H1 (cell line): ENCODE measurements at regions not wholly inside any gene's neighbourhood (a gene's known extent, or its start where the extent isn't known, plus 50 kb on each side); places are given as distances from the start of the nearest gene placed in this dataset.

ENCODE experiments used
- CTCF ChIA-PET: fragments of 300-600 bp; sonication (Branson Sonifier 250); formaldehyde crosslinking; loops from one replicate; lab custom pipeline; 2021; ENCODE audit not compliant: partially characterized antibody; lab: Charles Lee
- POLR2A ChIA-PET: fragments of 300-600 bp; sonication (Branson Sonifier 250); formaldehyde crosslinking; loops from one replicate; lab custom pipeline; 2021; ENCODE audit warnings: inconsistent platforms; ENCODE audit not compliant: partially characterized antibody; lab: Charles Lee
- DNase-seq, 2 experiments: peaks; one replicate each; pipeline versions ENCODE4 v3.0.0 to v3.0.0-alpha.2; 2010 to 2022; ENCODE audit warnings: low spot score in 2 of 2, low read depth in 1 of 2, mixed read lengths in 1 of 2
- FAIRE-seq: peaks from 2 replicates; lab custom pipeline; 2011; peaks lifted over from hg19 to GRCh38; lab: Jason Lieb, UNC
- H2AFZ ChIP-seq: 2 replicates; pipeline ENCODE4 v1.8.1; 2012; ENCODE audit warnings: low read length, inconsistent platforms
- H2AK5ac ChIP-seq: 2 replicates; pipeline ENCODE4 v1.6.1; 2013; ENCODE audit warnings: low read depth, low read length
- H2BK120ac ChIP-seq: replicated peaks from 2 replicates; pipeline ENCODE3; 2013; ENCODE audit warnings: low read depth, low read length, inconsistent platforms
- H2BK12ac ChIP-seq: 2 replicates; pipeline ENCODE4 v1.6.1; 2013; ENCODE audit warnings: low read depth, low read length
- H2BK15ac ChIP-seq: 2 replicates; pipeline ENCODE4 v1.6.1; 2013; ENCODE audit warnings: low read length
- H2BK20ac ChIP-seq: 2 replicates; pipeline ENCODE4 v1.6.1; 2013; ENCODE audit warnings: low read length
- H2BK5ac ChIP-seq: 2 replicates; pipeline ENCODE4 v1.6.1; 2013; ENCODE audit warnings: low read depth, low read length
- H3K14ac ChIP-seq: 2 replicates; pipeline ENCODE4 v1.6.1; 2013; ENCODE audit warnings: inconsistent platforms; ENCODE audit not compliant: insufficient read length
- H3K18ac ChIP-seq: 2 replicates; pipeline ENCODE4 v1.6.1; 2013; ENCODE audit warnings: low read length; ENCODE audit errors: extremely low read depth
- H3K23ac ChIP-seq: 2 replicates; pipeline ENCODE4 v1.6.1; 2013; ENCODE audit warnings: inconsistent platforms; ENCODE audit not compliant: insufficient read length
- H3K23me2 ChIP-seq: 2 replicates; pipeline ENCODE4 v1.6.1; 2013; ENCODE audit warnings: low read depth, low read length
- H3K27ac ChIP-seq: 2 replicates; pipeline ENCODE4 v1.6.1; 2011; ENCODE audit warnings: low read depth, low read length, inconsistent platforms
- H3K27me3 ChIP-seq, 4 experiments: replicated peaks in 1 of 4; 1 replicate in 1 of 4; 2 replicates in 3 of 4; pipeline versions ENCODE4 v1.6.1 to v1.8.1; 2011 to 2013; ENCODE audit warnings: low read length in 3 of 4, mild to moderate bottlenecking in 3 of 4, inconsistent platforms in 2 of 4, mixed read lengths in 2 of 4, moderate library complexity in 1 of 4; ENCODE audit not compliant: control insufficient read depth in 3 of 4, insufficient read depth in 3 of 4; ENCODE audit errors: extremely low read depth in 1 of 4
- H3K36me3 ChIP-seq, 4 experiments: 2 replicates each; pipeline versions ENCODE4 v1.6.1 to v1.8.1; 2011 to 2013; ENCODE audit warnings: mild to moderate bottlenecking in 4 of 4, low read length in 3 of 4, moderate library complexity in 2 of 4, control low read depth in 1 of 4, inconsistent platforms in 1 of 4; ENCODE audit not compliant: insufficient read depth in 4 of 4, control insufficient read depth in 2 of 4
- H3K4ac ChIP-seq: replicated peaks from 2 replicates; pipeline ENCODE3; 2013; ENCODE audit warnings: low read length, low read depth, mixed read lengths, inconsistent platforms; ENCODE audit not compliant: insufficient read length
- H3K4me1 ChIP-seq, 4 experiments: replicated peaks in 1 of 4; 1 replicate in 1 of 4; 2 replicates in 3 of 4; pipeline versions ENCODE4 v1.6.1 to v1.8.1; 2011 to 2013; ENCODE audit warnings: low read length in 3 of 4, inconsistent platforms in 2 of 4, mixed read lengths in 1 of 4; ENCODE audit not compliant: insufficient read depth in 4 of 4, control insufficient read depth in 3 of 4
- H3K4me2 ChIP-seq, 2 experiments: 2 replicates each; pipeline versions ENCODE4 v1.6.1 to v1.8.1; 2011 to 2013; ENCODE audit warnings: low read depth in 2 of 2, low read length in 2 of 2, control low read depth in 1 of 2, inconsistent platforms in 1 of 2, mild to moderate bottlenecking in 1 of 2; ENCODE audit not compliant: insufficient read depth in 1 of 2
- H3K4me3 ChIP-seq, 4 experiments: fragments of 200-600, 300-600 bp in 1 of 4; sonication (generic), shearing (Covaris generic), sonication (Bioruptor Twin) in 1 of 4; 2 replicates each; pipeline versions ENCODE4 v1.5.1 to v1.8.1; 2011 to 2016; ENCODE audit warnings: low read length in 4 of 4, low read depth in 3 of 4, control low read depth in 2 of 4, inconsistent platforms in 2 of 4, mild to moderate bottlenecking in 2 of 4, mixed read lengths in 1 of 4, moderate library complexity in 1 of 4; ENCODE audit not compliant: insufficient read depth in 2 of 4; ENCODE audit errors: extremely low read depth in 1 of 4
- H3K56ac ChIP-seq: replicated peaks from 2 replicates; pipeline ENCODE3; 2013; ENCODE audit warnings: low read depth, mild to moderate bottlenecking, mixed read lengths, low read length, inconsistent platforms; ENCODE audit not compliant: insufficient read length
- H3K79me1 ChIP-seq: 2 replicates; pipeline ENCODE4 v1.6.1; 2013; ENCODE audit warnings: low read depth, low read length, control low read depth
- H3K79me2 ChIP-seq, 2 experiments: 2 replicates each; pipeline versions ENCODE4 v1.6.1 to v1.8.1; 2012 to 2013; ENCODE audit warnings: low read length in 2 of 2, mild to moderate bottlenecking in 2 of 2, inconsistent platforms in 1 of 2; ENCODE audit not compliant: insufficient read depth in 2 of 2, control insufficient read depth in 1 of 2
- H3K9ac ChIP-seq, 4 experiments: replicated peaks in 1 of 4; 1 replicate in 1 of 4; 2 replicates in 3 of 4; pipeline versions ENCODE4 v1.6.1 to v1.8.1; 2011 to 2013; ENCODE audit warnings: low read depth in 3 of 4, low read length in 3 of 4, control low read depth in 2 of 4, mild to moderate bottlenecking in 2 of 4, moderate library complexity in 2 of 4, inconsistent platforms in 1 of 4; ENCODE audit errors: extremely low read depth in 1 of 4
- H3K9me3 ChIP-seq, 2 experiments: 2 replicates each; pipeline versions ENCODE4 v1.6.1 to v1.8.1; 2012 to 2013; ENCODE audit warnings: mild to moderate bottlenecking in 2 of 2, moderate library complexity in 2 of 2, control low read depth in 1 of 2, inconsistent platforms in 1 of 2, low read depth in 1 of 2, low read length in 1 of 2, mixed read lengths in 1 of 2; ENCODE audit not compliant: insufficient read depth in 2 of 2
- H4K20me1 ChIP-seq, 2 experiments: replicated peaks in 1 of 2; 2 replicates each; pipeline versions ENCODE3 to v1.8.1; 2011 to 2013; ENCODE audit warnings: inconsistent platforms in 2 of 2, low read length in 2 of 2, mild to moderate bottlenecking in 1 of 2; ENCODE audit not compliant: insufficient read depth in 2 of 2, control insufficient read depth in 1 of 2
- H4K5ac ChIP-seq: 2 replicates; pipeline ENCODE4 v1.6.1; 2013; ENCODE audit warnings: low read length, low read depth, mixed read lengths, inconsistent platforms; ENCODE audit not compliant: insufficient read length
- H4K8ac ChIP-seq: 2 replicates; pipeline ENCODE4 v1.8.0; 2013; ENCODE audit warnings: mild to moderate bottlenecking, moderate library complexity, low read length, inconsistent platforms; ENCODE audit not compliant: insufficient read depth; ENCODE audit errors: extremely low read depth
- H4K91ac ChIP-seq: replicated peaks from 2 replicates; pipeline ENCODE3; 2013; ENCODE audit warnings: low read length, mixed read lengths, inconsistent platforms; ENCODE audit not compliant: insufficient read length
- BACH1 ChIP-seq: IDR thresholded peaks from 2 replicates; pipeline ENCODE4 v1.6.1; 2012; ENCODE audit warnings: low read length, improper control_type of control experiment
- CBX5 ChIP-seq: fragments of 300-800, 300-1000 bp; sonication (generic); IDR thresholded peaks from 2 replicates; pipeline ENCODE4 v1.7.1; 2016; ENCODE audit warnings: antibody characterized with exemption, low read length, low read depth
- CHD2 ChIP-seq: IDR thresholded peaks from 2 replicates; pipeline ENCODE4 v1.6.1; 2012; ENCODE audit warnings: low read length, improper control_type of control experiment
- PHF8 ChIP-seq: fragments of 200-600 bp; sonication (generic); conservative IDR thresholded peaks from 2 replicates; pipeline ENCODE4 v1.7.1; 2012; ENCODE audit warnings: low read depth, mild to moderate bottlenecking, inconsistent platforms, low read length, moderate library complexity
- RAD21 ChIP-seq, 2 experiments: IDR thresholded peaks in 1 of 2; conservative IDR thresholded peaks in 1 of 2; 2 replicates each; pipeline ENCODE4 v1.6.1; 2011; ENCODE audit warnings: low read depth in 2 of 2, low read length in 2 of 2, improper control_type of control experiment in 1 of 2, inconsistent platforms in 1 of 2, mild to moderate bottlenecking in 1 of 2, moderate library complexity in 1 of 2
- RBBP5 ChIP-seq: IDR thresholded peaks from 2 replicates; pipeline ENCODE4 v1.7.1; 2012; ENCODE audit warnings: low read depth, mild to moderate bottlenecking, inconsistent platforms, low read length, moderate library complexity, borderline replicate concordance
- SP1 ChIP-seq: IDR thresholded peaks from 2 replicates; pipeline ENCODE4 v1.6.1; 2011; ENCODE audit warnings: low read depth, low read length
- ZNF274 ChIP-seq: IDR thresholded peaks from 2 replicates; pipeline ENCODE4 v1.7.0; 2012; ENCODE audit warnings: low read length, borderline replicate concordance; ENCODE audit errors: extremely low read depth
- whole genome bisulfite sequencing, 2 experiments: shearing (Covaris generic) in 1 of 2; methylation state at CpG; one replicate each; pipeline versions ENCODE4 v1.1.6 to v1.1.7; 2013 to 2015; ENCODE audit warnings: low lambda C conversion rate in 2 of 2, mixed read lengths in 2 of 2, inconsistent platforms in 1 of 2, low coverage in 1 of 2, missing lambda C conversion rate in 1 of 2; ENCODE audit not compliant: insufficient replicate concordance in 2 of 2, insufficient coverage in 1 of 2, insufficient read length in 1 of 2; ENCODE audit errors: extremely low coverage in 1 of 2, missing lambda C conversion rate in 1 of 2; 5-methylcytosine and 5-hydroxymethylcytosine counted together
- TF ChIP-seq, protein P1 (sequence below): IDR thresholded peaks from 2 replicates; pipeline ENCODE4 v1.6.1; 2011; ENCODE audit warnings: low read length, improper control_type of control experiment
- TF ChIP-seq, protein P2 (sequence below): IDR thresholded peaks from 2 replicates; pipeline ENCODE4 v1.6.1; 2012; ENCODE audit warnings: inconsistent platforms

DNA sequence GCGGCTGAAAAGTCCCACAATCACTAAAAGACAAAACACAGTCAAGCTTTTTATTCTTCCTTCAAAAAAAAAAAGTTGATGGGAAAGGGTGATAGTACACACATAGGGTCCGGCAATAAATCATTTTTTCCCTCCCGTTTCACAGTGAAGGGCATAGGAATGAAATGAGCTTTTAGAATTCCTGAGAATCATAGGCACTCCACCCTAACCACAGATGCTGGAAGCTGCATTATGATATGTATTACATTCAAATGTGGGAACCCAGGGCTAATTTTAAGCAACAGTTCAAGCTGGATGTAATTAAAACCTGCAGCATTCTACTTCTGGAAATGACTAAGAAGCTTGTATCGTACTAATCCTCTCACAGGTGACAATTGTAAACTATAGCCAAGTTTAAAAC lies 75.7 kb upstream of the KCNJ15 start:
- Histone ChIP-seq H4K5ac (no peak overlapping the region), H4K20me1 (no peaks in the 10 kb centered on the region), H3K23me2 (no peaks in the 10 kb centered on the region; the same call in 1 of the 2 replicates), H3K9ac (no peak overlapping the region), H2AFZ (no peak overlapping the region), H2BK15ac (no peak overlapping the region), H3K4ac (no peak overlapping the region), H2BK120ac (no peak overlapping the region), H3K14ac (no peak overlapping the region), H3K4me2 (no peak overlapping the region), H2BK12ac (no peak overlapping the region), H3K79me2 (no peaks in the 10 kb centered on the region), H3K56ac (no peak overlapping the region), H2BK20ac (no peak overlapping the region), H3K79me1 (no peaks in the 10 kb centered on the region), H3K4me3 (no peak overlapping the region), H2BK5ac (no peak overlapping the region), H3K27ac (no peak overlapping the region), H4K8ac (no peak overlapping the region), H3K23ac (no peak overlapping the region), H3K18ac (no peak overlapping the region), H3K4me1 (no peaks in the 10 kb centered on the region), H3K36me3 (no peaks in the 10 kb centered on the region), H3K9me3 (no peaks in the 10 kb centered on the region), H3K27me3 (no peaks in the 10 kb centered on the region), H2AK5ac (no peak overlapping the region), H4K91ac (no peak overlapping the region)
- FAIRE-seq (no peak), DNase-seq (no peak)
- TF ChIP-seq, protein P1, sequence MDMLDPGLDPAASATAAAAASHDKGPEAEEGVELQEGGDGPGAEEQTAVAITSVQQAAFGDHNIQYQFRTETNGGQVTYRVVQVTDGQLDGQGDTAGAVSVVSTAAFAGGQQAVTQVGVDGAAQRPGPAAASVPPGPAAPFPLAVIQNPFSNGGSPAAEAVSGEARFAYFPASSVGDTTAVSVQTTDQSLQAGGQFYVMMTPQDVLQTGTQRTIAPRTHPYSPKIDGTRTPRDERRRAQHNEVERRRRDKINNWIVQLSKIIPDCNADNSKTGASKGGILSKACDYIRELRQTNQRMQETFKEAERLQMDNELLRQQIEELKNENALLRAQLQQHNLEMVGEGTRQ, result no peak
- no peak for TF ChIP-seq ZNF274
- TF ChIP-seq CHD2, result no peak
- no peak for TF ChIP-seq SP1
- TF ChIP-seq BACH1, result no peak
- TF ChIP-seq PHF8, result no peak
- TF ChIP-seq, protein P2, sequence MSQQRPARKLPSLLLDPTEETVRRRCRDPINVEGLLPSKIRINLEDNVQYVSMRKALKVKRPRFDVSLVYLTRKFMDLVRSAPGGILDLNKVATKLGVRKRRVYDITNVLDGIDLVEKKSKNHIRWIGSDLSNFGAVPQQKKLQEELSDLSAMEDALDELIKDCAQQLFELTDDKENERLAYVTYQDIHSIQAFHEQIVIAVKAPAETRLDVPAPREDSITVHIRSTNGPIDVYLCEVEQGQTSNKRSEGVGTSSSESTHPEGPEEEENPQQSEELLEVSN, result no peak
- TF ChIP-seq RAD21 (IDR thresholded peaks at IDR 0.05 in 1 of 2, conservative IDR thresholded peaks at IDR 0.05 in 1 of 2; ENCODE audit: low read depth in 2 of 2, low read length in 2 of 2), result no peak
- no peak for TF ChIP-seq RBBP5
- no peak for TF ChIP-seq CBX5
- ChIA-PET POLR2A (no interaction called here), CTCF (interaction anchor here (1.4 to 3.2 kb wide), 5 partner anchors 10 to 171 kb away, joined by 6 to 18 read pairs (median 7); no protein-coding TSS in a partner anchor)
- 87% methylated on average over 4 of the region's 4 CpGs; no CpG with 5 or more reads in 1 of the 2 experiments for WGBS, 2 experiments
